Epithelial cell of prostate (primary cell): ENCODE measurements at regions not wholly inside any gene's neighbourhood (a gene's known extent, or its start where the extent isn't known, plus 50 kb on each side); places are given as distances from the start of the nearest gene placed in this dataset.

Experiments
- DNase-seq: peaks from one replicate; pipeline ENCODE4 v3.0.0-alpha.2; 2011; ENCODE audit warnings: low read depth, low spot score
- H3K27ac ChIP-seq: fragments of 450-650 bp; 2 replicates; pipeline ENCODE4 v1.5.1; 2017; ENCODE audit warnings: mild to moderate bottlenecking

DNA sequence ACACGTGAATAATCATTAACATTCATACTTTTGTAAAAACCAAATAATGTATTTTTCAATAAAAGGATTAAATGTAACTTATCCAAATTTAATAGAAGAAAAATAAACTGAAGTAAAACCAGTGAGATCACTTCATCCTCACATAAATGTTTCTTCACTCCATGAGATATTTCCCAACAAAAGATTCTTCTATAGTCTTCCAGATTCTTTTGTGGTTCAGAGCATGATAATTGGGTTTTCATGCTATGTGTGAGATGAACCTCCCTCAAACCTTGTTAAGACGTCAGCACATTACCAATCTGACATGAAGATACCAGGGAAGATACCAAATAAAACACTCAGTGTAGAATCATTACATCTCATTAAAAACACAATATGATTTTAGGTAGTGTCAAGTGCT lies 62.9 kb upstream of the OXGR1 start:
- no peak overlapping the region for H3K27ac ChIP-seq
- no peak for DNase-seq

DNA sequence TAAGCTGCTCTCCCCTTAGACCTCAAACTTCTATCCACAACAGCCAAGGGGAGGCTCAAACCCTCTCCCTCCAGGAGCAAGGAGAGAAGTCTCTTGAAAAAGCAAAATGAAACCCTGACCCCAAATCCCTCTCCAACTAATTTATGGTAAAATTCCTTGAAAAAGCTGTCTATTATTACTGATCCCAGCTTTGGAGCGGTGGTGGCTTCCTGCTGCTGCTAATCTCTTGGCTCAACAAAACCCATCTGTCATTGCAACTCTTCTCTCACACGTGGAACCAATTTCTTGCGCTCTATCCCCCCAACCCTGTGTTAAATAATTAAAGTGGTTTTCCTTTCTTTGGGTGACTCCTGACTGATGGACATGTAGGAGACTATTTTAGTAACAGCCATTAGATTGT lies 64.1 kb upstream of the OXGR1 start:
- H3K27ac ChIP-seq, result no peak overlapping the region
- no peak for DNase-seq

DNA sequence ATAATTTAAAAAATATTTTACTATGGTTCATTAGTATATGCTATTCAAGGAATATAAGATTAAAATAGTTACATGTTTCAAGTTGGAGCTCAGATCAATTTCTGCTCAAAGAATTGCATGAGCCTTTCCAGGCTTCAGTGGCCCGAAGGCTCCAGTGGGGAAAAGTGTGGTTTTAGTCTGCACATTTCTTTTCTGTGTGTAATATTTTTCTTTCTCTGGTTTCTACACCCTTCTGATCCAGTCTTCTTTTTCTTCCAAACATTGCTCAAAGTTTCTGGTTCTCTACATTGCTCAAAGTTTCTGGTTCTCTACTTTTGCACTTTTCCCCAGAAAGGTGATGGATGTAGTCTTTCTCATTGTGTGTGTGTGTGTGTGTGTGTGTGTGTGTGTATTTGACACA lies 64.7 kb upstream of the OXGR1 start:
- H3K27ac ChIP-seq, result no peak overlapping the region
- no peak for DNase-seq

DNA sequence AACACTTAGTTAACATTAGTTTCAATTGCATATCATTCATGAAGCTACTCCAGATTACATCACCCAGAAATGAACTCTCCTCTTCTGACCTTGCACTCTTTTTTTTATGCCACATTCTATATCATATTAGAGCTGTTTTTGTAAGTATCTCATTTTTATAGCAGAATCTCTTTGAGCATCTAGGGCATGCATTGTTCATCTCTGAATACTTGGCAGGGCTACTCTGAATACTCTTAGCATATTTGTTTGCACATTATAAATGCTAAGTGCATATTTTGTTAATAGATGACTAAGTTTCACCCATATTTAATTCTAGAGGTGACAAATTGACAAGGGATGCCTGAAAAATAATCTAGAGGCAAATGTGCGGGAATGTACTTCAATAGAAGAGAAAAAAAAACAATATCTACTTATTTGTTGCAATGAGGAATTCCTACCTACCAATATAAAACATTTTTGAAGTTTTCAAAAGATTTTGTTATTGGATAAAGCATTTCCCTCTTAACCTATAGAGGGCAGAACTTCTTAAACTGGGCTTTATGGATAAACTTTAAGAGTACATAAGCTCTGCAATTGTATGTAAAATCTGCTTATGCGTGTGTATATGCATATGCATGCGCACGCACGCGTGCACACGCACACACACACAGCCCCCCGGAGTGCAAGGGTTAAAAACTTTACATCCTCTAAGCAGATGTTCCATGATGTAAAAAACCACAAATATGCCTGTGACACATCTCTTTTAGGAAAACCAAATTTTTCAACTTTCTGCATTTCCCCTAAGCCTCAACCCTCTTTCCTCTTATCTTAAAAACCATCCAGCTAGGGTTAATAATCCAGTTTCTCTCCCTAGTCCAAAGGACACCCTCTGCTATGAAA lies 73.0 kb upstream of the OXGR1 start:
- no peak overlapping the region for H3K27ac ChIP-seq
- DNase-seq, result no peak

DNA sequence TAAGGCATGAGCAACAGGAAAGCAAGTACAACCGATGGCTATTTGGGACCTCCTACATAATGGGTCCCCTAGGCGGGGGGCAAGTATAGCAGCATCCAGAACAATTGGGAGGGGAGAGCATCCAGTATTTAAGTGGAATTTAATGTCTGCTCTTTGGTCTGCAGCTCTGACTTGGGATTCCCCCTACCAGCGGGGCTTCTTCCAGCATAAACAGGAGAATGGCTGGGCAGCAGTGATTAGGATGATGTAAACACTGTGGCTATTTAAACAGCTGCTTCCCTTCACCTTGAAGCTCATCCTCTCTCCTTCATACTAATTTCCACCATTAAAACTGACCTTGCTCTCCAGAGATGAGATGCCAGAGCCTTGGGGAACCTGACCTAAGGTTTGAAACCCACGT lies 73.9 kb upstream of the OXGR1 start:
- H3K27ac ChIP-seq, result no peak overlapping the region
- DNase-seq, result no peak

DNA sequence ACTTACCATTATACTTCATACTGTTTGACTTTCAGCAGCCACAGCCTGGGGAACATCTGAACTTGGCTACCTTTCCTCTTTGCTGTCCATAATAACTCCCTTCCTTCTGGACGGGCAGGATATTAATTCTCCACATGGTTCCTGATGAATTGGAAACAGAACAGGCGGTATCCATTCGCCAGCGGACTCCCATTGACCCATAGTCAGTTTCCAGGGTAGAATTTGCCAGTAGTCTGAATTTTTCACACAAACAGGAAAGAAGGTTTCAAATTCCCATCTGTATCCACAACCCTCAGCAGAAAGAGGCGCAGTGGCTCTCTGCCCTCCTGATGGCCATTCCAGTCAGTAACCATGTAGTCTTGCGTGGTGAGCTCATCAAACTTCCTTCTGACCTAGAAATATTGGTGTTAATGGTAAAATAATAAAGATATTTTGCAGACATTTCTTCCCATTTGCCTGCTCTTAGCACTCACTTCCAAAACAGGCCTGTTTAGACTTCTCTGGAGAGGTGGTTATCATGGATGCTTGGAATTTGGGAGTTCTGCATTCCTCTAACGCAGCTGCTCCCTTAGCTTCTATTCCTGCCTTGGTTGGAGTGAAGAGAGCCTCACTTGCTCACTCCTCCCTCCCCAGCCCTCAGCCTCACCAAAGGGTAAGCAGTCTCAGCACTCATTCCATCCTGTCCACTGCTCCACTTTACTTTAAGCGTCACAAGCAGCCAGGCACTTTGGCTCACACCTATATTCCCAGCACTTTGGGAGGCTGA lies 75.0 kb upstream of the OXGR1 start:
- no peak overlapping the region for H3K27ac ChIP-seq
- no peak for DNase-seq

DNA sequence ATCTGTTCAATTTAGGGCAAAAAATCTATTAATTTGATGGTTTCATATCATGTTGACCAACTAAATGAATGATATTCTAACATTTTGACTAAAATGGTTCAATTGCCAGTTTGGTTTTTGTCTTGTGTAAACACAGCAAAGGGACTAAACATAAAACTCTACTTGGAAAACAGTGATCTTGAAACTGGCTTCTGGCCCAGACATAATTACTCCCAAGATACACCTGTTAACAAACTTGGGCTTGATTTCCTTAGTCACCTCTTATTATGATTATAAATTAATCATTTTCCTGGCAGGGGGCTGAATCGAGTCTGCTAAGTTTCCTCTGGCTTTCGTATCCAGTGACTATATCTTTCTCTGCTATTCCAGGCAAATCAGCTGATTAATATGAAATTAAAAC lies 78.0 kb upstream of the OXGR1 start:
- no peak overlapping the region for H3K27ac ChIP-seq
- no peak for DNase-seq

DNA sequence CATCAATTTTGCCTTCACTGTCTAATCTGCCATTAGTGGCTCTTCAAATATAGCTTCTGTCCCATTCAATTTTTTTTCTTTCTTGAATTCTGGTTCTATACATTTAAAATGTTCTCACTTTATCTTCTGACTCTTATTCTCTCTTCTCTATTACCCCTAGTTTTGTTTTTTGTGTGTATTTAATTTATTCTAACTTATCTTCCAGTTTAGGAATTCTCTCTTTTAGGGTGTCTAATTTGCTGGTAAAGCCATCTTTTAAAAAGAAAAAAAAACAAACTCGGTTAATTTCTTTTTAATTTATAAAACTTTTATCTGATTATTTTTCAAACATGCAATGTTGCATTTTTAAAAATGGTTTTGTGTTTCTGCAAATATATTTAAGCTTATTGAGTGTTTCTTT lies 80.3 kb upstream of the OXGR1 start:
- DNase-seq, result no peak
- H3K27ac ChIP-seq, result no peak overlapping the region

DNA sequence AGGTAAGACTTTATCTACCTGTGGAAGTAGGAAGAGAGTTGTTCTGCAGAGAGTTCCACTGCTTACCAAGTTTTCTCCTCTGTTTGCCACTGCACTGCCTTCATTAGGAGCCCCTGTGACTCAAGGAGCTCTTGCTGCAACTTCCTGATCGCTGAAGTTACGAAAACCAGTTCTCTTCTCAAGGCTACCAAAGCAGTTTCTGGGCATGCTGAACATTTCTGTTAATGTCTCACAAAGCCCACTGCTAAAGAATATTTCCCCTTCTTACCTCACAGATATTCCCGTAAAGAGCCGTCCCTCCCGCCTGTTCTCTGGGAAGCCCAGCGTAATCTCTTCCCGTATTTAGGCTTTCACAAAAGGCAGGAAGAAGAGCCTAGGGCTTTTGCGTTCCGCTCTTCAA lies 82.6 kb upstream of the OXGR1 start:
- DNase-seq, result no peak
- H3K27ac ChIP-seq, result no peak overlapping the region

DNA sequence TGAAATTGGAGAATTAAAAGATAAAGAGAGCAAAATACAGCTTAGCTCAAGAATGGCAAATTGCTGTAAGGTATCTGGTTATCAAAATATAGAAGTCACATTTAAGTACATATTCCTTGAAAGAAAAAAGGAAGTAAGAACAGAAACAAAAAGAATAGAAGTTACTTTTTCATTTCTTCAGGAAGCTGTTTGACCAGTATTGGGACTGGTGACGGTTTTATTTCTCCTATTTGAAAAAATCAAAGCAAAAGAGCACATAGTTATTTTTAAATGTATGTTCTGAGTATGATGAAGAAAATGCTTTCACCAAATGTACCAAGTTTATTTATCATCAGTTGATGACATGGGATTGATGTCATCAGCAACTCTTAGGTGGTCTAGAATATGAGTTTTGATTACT lies 83.1 kb upstream of the OXGR1 start:
- H3K27ac ChIP-seq, result no peak overlapping the region
- no peak for DNase-seq

DNA sequence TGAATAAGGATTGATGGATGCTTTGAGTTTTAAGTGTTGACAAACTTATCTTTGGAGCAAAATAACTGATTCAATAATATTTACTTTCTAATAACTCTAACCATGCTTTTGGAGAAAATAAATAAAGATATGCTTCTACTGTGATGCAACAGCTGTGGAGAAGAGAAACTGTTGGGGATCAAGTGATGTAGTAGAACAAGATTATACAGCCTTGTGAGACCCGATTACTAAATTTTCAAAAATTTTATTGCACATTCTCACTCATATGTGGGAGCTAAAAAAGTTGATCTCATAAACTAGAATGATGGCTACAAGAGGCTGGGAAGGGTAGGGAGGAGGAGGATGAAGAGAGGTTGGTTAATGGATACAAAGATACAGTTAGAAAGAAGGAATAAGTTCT lies 85.5 kb upstream of the OXGR1 start:
- DNase-seq, result no peak
- H3K27ac ChIP-seq, result no peak overlapping the region

DNA sequence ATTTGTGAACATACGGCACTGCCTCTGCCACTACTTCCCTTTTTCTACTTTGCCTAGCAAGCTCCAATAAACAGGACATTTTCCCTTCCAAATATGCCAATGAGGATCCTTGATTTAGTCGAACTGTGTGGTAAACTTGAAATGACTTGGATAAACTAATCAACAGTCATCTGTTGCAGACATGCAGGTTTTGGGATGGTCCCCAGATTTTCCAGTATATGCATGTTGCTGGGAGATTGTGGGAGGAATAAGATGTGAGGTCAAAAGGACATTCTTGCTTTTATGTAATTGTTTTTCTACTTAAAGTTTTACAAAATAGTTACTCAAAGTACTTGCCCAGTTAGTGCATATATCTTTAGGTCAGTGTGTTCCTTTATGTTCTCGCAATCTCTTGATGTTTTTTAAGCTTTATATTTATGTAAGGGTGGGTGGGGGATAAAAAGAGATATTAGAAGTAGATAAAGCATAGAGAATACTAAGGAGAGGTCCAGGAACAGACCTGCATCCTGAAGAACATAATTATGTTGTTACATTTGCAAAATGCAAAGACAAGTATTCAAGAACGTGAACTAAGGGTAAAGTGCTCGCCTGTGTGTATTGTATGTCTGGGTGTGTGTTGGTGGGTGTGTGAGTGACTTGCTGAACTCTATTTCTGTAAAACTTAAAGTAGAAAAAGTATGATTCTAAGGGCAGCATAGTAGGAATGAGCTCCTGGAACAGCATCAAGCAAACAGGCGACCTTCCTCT lies 88.4 kb upstream of the OXGR1 start:
- no peak overlapping the region for H3K27ac ChIP-seq
- DNase-seq, result no peak

DNA sequence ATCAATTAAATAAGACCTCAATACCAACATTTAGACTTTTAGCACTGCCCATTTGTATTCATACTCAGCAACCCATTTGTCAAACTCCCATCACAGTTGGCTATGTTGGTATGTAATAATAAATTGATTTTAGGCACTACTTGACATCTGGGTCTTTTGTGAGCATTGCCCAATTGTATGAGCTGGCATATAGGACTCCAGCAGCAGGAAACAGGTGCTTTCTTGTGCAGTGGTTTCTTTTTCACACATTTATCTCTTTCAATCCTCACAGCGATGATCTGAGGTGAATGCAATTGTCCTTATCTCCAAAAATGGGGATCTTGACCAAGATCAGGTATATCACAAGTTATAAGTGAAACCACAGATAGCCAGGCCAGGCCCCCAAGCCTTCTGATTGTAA lies 96.9 kb upstream of the OXGR1 start:
- DNase-seq, result no peak

DNA sequence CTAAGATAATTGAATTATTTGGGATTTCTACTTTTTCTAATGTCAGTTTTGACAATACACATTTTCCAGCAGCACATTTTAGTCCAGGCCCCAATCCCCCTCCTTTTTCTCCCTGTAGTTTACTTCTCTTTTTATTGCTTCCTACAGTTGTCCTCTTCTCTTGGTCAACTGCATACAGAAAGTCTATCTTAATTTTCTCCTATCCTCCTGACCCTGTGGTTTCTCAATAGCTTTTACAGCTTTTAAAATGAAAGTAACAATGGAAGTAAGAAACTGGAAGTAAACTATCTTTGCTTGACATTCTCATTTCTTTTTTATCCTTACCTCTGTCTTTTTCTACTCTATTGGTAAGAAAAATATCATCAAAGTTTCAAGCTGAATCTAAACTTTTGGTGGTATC lies 106.5 kb upstream of the OXGR1 start:
- DNase-seq, result no peak
- no peak overlapping the region for H3K27ac ChIP-seq

More for the DNA sequence above, 96.9 kb upstream of the OXGR1 start:
- no peak overlapping the region for H3K27ac ChIP-seq

DNA sequence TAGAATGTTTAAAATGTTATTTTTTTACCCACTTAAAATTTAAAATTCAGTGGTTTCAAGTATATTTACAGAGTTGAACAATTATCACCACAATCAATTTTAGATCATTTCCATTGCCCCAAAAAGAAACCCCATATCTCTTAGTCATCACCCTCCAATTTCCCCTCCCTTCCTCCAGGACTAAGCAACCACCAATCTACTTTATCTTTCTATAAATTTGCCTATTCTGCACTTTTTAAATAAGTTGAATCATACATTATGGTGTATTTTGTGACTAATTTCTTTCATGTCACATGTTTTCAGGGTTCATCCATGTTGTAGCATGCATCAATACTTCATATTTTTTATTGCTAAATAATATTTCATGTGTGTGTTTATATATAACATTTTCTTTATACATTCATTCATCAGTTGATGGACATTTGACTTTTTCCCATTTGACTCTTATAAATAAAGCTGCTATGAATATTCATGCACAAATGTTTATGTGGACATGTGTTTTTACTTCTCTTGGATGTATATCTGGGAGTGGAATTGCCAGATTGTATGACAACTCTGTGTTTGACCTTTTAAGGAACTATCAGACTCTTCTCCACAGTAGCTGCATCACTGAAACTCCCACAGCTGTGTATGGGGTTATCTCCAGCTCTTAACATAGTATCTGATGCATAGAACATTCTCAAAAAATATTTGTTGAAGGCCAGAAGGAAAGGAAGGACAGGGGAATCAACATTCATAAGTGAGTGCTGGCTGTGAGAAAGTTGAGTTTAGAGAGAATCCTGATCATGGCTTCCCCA lies 107.8 kb upstream of the OXGR1 start:
- DNase-seq, result no peak
- no peak overlapping the region for H3K27ac ChIP-seq

DNA sequence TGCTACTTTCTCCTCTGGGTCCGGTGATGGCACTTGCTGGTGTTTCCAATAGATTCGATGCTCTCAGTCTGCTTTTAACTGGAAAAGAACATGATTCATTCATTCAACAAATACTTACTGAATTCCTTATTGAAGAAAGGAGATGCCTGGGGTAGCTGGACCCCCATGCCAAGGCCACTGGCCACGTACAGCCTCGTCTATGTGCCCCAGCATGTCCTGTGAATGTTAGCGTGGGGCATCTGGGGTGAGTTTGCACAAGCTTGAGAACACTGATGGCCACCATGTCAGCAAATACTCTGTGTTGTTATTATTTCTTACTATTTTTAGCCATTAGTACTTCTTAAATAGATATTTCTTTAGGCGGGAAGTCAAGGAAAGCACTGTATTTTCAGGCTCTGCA lies 112.0 kb upstream of the OXGR1 start:
- no peak for DNase-seq
- H3K27ac ChIP-seq, result no peak overlapping the region

DNA sequence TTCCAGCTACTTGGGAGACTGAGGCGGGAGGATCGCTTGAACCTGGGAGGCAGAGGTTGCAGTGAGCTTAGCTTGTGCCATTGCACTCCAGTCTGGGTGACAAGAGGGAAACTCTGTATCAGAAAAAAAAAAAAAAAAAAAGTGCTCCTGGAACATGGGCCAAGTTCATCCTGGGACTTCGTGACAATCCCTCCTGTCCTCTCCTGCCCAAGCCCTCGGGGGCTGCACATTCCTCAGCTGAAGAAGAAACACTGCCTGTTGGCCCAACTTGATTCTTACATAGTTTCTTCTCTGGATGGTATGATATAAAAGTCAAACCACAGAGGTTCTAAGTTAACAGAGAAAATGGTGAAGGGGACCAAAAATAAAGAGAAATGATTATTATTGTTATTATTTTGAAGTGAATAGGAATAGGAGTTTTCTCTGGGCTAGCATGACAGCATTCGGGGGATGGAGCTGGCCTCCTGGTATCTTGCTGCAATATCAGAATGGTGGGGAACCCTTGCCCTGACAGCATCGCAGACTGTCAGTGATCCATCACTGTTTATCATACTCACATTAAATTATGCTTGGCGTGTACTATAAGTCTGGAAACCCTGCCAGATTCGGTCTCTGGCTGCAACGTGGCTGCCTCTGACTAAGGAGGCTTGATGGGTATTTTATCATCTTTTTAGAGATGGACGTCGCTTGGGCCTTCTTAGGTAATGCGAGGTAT lies 113.7 kb upstream of the OXGR1 start:
- no peak overlapping the region for H3K27ac ChIP-seq
- no peak for DNase-seq

DNA sequence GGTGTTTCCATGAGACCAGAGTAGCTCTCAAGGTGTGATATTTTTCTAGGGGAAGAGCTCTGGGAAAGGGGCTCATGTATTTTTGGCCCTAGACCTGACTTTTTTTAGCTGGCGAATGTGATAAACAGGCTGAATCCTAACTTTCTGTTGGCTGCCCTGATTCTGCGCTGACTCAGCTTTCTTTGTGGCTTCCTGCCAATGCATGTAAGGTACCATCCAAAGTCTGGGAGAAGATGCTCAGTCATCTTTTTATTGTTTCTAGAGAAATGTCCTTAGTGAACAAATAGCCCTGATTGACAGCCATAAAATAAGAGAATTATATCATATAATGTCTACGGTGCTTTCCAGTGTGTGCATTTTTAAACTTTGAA lies 113.6 kb upstream of the MBNL2 start:
- no peak for DNase-seq

DNA sequence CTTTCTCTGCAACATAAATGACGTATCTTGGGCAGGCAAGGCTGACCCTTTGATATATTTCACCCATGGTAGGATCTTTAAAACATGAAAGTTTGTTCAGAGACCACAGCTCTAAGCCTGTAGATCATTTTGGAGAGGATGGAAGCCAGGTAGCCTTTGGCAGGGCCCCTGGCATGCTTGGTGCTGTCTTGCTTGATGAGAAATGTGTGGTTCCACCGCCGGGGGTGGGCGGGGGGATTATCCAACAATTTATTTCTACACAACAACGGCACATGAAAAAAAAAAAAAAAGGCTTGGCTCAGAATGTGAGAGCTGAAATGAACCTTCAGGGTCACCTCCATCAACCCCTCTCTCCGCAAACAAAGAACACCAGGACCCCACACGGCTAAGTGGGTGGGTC lies 112.9 kb upstream of the MBNL2 start:
- no peak overlapping the region for H3K27ac ChIP-seq
- no peak for DNase-seq

More for the DNA sequence above, 113.6 kb upstream of the MBNL2 start:
- H3K27ac ChIP-seq, result no peak overlapping the region
